ENCODE measurements at regions not wholly inside any gene's neighbourhood (a gene's known extent, or its start where the extent isn't known, plus 50 kb on each side); places are given as distances from the start of the nearest gene placed in this dataset.

- TF ChIP-seq CTCF (IDR thresholded peaks at IDR 0.05) (no peak), POLR2A (IDR thresholded peaks at IDR 0.05) (no peak)
Observed at GRCh38 chr3:96259299-96259698, 555.1 kb upstream of the EPHA6 start.

Measured in thyroid gland (tissue), 4 donors.